HG03139 (cell line): ENCODE measurements at regions not wholly inside any gene's neighbourhood (a gene's known extent, or its start where the extent isn't known, plus 50 kb on each side); places are given as distances from the start of the nearest gene placed in this dataset.
"Not testable (repeated sequence)": the region's sequence is repeated elsewhere in the genome, so short reads cannot be mapped to it uniquely, and the experiment has no call there.

Experiments used
- ATAC-seq: cut with Tn5 transposase; IDR thresholded peaks from one replicate; pipeline ENCODE4 v1.9.1; 2021; ENCODE audit not compliant: unreplicated experiment

DNA sequence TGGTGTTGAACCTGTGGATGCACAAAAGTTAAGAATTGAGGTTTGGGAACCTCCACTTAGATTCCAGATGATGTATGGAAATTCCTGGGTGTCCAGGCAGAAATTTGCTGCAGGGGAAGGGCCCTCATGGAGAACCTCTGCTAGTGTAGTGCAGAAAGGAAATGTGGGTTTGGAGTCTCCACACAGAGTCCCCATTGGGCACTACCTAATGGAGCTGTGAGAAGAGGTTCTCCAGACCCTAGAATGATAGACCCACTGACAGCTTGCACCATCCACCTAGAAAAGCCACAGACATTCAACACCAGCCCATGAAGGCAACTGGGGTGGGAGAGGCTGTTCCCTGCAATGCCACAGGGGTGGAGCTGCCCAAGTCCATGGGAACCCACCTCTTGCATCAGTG lies 1032.8 kb upstream of the EPHA6 start:
- ATAC-seq: no peak

- no peak for ATAC-seq
Observed at GRCh38 chr3:95789111-95789510, 1025.3 kb upstream of the EPHA6 start.

GRCh38 chr3:95797081-95797480 lies 1017.3 kb upstream of the EPHA6 start:
- ATAC-seq: no peak

GRCh38 chr3:95798628-95799027 lies 1015.8 kb upstream of the EPHA6 start:
- no peak for ATAC-seq

DNA sequence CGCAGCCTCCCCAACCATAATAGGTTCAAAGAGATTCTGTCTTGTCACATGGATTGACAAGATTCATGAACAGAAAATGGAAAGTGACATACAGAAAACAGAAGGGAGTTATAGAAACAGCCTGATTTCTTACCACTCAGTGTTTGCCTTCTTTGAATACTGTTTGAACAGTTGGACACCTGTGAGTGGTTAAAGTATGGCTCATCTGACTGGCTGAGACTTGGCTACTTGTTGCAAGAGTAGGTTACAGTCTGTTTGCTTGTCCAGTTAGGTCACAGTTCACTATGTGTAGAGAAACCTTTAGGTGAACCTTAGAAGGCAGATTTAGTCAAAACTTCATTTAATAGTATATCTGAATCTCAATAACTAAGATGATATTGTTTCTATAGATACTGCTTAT lies 1003.9 kb upstream of the EPHA6 start:
- no peak for ATAC-seq

DNA sequence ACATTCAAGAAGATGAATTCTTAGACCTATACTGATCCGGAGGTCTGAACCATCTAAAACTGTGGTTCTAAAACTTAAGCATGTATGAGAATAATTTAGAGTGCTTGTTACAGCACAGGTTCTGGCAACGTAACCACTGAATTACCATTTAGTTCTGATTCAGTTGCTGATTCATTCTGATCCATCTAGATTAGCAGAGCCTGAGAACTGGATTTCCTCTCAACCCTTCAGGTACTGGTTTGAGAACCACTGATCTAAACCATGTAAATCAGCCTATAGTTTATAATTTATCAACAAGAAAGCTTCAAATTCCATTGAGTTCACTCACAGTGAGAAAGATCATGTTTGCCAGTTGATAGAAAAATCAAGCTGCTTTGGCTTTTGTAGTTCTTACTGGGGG lies 1001.1 kb upstream of the EPHA6 start:
- ATAC-seq: no peak

DNA sequence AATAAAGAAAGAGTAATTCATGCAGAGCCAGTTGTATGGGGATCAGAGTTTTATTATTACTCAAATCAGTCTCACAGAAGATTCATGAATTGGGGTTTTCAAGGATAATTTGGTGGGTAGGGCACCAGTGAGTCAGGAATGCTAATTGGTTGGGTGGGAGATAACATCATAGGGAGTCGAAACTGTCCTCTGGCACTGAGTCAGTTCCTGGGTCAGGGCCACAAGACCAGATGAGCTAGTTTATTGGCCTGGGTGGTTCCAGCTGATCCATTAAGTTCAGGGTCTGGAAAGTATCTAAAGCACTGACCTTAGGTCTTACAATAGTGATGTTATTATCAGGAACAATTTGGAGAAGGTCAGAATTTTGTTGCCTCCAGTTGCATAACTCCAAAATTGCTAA lies 998.6 kb upstream of the EPHA6 start:
- ATAC-seq: no peak

GRCh38 chr3:95826419-95826818 lies 988.0 kb upstream of the EPHA6 start:
- ATAC-seq: no peak

DNA sequence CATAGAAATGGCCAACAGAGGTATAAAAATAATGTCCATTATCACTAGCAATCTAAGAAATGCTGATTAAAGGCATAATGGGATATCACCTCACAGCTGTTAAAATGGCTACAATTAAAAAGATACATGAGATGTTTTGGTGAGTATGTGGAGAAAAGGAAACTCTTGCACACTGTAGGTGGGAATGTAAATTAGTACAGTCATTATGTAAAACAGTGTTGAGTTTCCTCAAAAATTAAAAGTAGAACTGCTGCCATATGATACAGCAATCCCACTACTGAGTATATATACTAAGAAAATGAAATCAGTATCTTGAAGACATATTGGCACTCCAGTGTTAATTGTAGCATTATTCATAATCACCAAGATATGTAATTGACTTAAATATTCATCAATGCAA lies 982.2 kb upstream of the EPHA6 start:
- ATAC-seq: no peak

DNA sequence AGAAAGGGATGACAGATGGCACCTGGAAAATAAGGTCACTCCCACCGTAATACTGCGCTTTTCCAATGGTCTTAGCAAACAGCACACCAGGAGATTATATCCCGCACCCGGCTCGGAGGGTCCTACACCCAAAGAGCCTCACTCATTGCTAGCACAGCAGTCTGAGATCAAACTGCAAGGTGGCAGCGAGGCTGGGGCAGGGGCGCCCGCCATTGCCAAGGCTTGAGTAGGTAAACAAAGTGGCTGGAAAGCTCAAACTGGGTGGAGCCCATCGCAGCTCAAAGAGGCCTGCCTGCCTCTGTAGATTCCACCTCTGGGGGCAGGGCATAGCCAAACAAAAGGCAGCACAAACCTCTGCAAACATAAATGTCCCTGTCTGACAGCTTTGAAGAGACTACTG lies 953.8 kb upstream of the EPHA6 start:
- not testable (repeated sequence) for ATAC-seq

DNA sequence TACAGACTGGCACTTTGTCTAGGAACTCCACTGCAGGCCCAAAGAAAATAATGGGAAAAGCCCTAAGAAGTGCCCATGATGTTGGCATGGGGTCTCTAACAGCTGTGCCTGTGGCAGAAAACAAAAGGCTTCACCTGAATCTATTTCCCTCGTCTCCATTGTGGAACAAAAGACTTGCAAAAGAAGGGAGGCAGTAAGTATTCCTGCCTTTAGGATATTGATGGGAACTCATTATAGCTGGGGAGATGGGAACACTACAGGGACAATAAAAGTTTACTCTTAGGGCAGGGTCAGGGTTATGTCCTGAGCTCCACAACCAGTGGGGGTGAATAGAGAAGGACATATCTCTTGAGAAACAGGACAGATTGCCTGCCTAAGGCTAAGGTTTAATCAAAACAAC lies 930.6 kb upstream of the EPHA6 start:
- ATAC-seq: no peak

DNA sequence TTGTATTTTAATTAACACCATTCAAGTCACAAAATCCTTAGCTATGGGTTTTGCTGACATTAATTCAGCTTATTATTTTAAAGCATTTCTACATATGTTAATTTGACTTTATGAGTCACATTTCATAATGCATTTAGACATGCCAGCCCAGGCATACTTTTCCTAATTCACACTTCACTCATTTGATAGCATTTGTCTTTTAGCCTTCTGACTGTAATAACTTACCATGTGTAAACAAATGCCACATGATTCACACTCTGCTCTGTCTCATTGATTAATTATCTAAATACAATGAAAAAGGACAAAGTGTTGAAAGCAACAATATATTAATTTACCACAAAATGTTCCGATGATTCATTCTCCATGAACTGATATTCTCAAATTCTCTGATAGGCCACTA lies 927.8 kb upstream of the EPHA6 start:
- no peak for ATAC-seq

DNA sequence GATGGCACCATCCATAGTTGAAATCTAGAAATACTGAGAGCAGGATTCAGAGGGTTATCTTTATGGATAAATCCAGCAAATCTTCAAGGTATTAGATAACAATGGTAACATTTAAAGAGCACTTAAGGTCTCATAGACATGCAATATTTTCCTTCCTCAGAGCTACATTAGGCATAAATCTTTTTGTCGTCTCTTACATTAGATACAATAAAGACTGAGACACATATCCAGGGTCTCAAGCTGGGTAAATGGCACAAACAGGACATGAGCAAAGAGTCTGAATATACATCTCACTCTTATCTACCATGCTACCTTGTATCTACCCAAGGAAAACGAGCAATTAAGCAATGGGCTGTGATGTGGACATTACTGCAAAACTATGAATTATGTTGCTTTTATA lies 927.3 kb upstream of the EPHA6 start:
- ATAC-seq: no peak

- ATAC-seq: no peak
Observed at GRCh38 chr3:95894820-95895219, 919.6 kb upstream of the EPHA6 start.

- no peak for ATAC-seq
Observed at GRCh38 chr3:95899494-95899893, 914.9 kb upstream of the EPHA6 start.

DNA sequence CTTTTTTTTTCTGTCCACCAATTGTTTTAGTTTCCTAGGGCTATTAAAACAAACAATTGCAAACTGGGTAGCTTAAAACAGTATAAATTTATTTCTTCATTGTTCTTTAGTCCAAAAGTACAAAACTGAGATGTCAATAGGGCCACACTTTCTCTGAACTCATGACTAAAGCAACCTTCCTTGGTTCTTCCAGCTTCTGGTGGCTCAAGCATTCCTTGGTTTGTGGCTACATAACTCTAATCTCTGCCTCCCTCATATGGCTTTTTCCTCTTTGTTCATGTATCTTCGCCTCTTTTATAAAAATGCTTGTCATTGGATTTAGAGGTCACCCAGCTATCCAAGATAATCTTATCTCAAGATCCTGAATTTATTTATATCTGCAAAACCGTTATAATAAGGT lies 914.5 kb upstream of the EPHA6 start:
- ATAC-seq: no peak

DNA sequence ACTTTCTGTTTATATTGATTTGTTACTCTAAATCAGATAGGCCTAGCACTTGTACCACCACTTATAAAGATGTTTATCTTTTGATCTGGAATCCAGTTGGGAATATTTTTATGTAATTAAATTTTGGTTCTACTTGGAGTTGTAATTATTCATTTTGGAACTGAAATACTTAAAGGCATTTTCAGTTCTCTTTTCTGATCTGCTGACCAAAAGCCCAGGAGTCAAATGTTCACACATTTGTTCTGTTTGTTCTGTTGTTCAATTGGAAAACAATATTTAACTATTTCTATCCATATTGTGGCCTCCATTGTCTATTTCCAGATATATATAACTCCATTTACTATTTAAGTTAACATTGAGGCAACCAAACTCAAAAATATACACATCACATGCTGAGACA lies 912.4 kb upstream of the EPHA6 start:
- ATAC-seq: no peak

DNA sequence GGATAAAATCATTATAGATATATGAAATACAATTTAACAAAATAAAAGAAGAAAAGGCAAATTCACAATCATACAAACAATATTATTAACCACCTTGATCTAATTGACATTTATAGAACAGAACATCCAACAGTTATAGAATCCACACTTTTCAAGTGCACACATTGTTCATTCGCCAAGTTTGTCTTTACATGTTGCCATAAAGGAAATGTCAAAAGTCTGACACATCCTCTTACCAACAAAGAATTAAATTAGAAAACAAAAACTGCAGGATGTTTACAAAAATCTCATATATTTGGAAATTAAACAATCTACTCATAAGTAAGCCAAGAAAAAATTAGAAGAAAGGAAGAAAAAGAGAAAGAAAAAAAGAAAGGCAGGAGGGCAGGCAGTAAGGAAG lies 909.2 kb upstream of the EPHA6 start:
- ATAC-seq: no peak

- no peak for ATAC-seq
Observed at GRCh38 chr3:95911767-95912166, 902.6 kb upstream of the EPHA6 start.

DNA sequence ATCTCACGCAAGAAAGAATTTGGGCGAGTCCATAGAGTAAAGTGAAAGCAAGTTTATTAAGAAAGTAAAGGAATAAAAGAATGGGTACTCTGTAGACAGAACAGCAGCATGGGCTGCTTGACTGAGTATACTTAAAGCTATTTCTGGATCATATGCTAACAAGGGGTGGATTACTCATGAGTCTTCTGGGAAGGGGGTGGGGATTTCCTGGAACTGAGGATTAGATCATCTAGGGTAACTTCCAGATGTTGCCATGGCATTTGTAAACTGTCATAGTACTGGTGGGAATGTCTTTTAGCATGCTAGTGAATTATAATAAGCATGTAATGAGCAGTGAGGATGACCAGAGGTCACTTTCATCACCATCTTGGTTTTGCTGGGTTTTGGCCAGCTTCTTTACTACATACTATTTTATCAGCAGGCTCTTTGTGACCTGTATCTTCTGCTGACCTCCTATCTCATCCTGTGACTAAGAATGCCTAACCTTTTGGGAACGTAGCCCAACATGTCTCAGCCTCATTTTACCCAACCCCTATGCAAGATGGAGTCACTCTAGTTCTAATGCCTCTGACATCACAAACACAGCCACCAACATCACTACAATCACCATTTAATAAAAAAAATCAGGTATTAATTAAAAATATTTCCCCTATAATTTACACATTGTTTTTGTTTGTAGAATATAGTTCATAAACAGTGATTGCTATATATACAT lies 890.7 kb upstream of the EPHA6 start:
- ATAC-seq: no peak

DNA sequence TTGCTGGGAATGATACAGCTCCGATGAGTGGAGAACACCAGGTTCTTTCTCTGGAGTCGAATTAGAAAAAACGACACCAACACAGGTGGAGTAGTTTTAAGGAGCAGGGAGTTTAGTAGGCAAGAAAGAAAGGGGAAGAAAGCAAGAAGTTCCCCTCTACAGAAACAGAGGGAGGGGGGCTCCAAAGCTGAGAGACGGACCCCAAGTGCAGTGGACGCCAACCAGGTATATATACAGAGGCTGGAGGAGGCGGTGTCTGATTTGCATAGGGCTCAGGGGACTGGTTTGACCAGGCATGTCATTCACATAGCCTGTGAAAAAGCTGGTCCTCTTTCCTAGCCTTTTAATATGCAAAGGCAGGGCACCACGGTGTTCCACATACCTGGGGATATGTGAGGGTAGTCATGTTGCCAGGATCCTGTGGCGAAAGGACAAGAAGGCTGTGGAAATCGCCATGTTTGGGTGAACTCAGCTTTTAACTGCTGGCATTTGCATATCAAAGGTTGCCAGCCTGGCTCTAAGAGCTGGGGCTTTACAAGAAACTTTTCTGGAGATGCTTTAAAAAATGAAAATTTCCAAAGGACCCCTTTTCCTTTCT lies 887.4 kb upstream of the EPHA6 start:
- no peak for ATAC-seq

DNA sequence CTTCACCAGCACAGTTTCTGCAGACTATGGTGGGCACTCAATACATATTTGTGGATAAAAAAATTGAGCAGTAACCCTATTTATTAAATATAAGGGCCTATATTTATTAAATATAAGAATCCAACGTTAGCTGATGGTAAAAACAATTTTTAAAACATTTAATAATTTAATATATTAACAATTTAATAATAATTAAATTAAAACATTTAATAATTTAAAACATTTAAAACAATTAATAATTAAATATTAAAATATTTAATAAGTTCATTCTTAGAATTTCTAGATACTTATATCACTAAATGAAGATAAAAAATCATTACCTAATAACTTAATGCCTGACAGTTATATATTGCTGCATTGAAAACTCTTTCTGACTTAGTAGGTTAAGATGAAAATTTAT lies 880.2 kb upstream of the EPHA6 start:
- ATAC-seq: no peak

DNA sequence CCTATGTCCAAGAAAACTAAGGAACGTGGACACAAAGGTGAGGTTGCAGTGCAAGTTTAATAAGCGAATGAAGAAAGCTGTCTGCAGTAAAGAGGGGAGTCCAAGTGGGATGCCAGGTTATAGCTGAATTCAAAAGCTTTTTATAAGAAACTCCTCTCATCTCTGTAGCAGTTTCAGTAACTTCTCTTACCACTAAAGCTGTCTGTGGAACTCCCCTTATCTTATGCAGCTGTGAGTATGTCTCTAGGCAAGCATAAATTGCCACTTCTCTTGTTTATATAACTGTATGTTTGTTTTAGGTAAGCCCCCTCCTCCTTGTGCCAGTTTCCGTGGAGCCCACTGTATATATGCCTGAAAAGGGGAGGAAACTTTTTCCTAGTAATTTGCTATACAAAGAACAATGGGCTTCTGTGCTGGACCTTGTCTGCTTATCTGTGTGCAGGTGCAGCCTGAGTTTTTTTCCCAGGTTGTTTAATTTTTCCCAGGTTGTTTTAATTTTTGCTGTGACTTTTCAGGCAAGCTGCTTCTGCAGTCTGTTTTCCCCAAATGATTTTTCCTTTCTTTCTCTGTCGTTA lies 875.1 kb upstream of the EPHA6 start:
- ATAC-seq: no peak
